ENCODE measurements at regions not wholly inside any gene's neighbourhood (a gene's known extent, or its start where the extent isn't known, plus 50 kb on each side); places are given as distances from the start of the nearest gene placed in this dataset.
"Not testable (repeated sequence)": the region's sequence is repeated elsewhere in the genome, so short reads cannot be mapped to it uniquely, and the experiment has no call there.

DNA sequence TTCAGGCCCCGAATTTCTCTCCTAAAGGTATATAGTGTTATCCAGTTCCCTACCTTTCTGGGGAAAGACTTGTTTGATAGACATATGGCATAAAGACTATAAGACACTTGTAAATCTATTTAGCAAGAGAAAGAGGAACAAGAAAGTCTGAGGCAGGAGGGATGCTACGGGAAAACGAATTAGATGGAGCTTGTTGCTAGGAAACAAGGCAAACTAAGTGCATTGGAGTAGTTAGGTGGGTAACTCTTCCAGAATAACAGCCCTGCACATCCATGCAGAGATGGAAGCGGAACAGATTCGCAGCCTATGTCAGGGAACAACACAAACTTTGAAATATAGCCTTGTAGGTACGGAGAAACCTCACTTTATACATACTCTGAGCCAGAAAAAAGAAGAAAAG lies 810.3 kb upstream of the CRIM1 start:
- DNase-seq: no peak

DNA sequence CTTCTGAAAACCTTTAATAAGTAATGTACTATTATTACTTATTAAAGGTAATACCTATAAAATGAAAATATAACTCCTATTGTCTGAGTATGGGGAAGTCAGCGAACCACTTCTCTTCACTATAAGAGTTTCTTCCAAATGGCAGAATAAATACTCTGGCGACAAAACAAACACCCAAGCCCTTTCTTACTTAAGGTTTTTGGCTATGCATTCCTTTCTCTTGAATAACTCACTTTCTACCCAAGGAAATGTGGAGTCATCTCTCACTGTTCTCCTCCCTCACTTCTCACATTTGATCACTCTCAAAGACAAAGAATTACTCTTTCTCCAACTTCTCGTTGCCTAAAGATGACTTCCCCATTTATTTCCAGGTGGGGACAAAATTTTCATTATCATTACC lies 816.8 kb upstream of the CRIM1 start:
- DNase-seq: no peak

DNA sequence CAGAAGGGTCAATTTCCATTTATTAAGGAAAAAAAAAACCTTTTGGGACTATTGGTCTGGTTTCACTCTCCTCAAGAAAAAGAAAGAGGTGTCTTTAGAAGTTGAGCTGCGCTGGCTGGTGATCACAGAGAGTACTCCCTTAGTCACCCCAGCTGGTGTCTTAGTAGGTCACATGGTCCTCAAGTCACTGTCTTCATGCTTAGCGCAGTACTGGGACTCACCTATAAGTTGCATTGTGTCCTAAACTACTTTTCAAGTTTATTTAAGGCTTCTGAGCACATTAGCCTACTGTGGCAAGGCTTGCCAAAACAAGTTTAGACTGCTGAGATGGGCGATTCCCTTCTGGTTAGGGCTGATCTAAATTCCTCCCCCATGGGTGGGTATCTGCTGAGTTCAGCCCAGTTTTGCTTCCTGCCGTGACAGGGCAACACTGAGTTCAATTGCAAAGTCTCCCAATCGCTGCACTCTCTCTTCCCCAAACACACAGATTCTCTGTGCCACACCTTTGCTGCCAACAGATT lies 824.9 kb upstream of the CRIM1 start:
- DNase-seq: peak; percentile 1

DNA sequence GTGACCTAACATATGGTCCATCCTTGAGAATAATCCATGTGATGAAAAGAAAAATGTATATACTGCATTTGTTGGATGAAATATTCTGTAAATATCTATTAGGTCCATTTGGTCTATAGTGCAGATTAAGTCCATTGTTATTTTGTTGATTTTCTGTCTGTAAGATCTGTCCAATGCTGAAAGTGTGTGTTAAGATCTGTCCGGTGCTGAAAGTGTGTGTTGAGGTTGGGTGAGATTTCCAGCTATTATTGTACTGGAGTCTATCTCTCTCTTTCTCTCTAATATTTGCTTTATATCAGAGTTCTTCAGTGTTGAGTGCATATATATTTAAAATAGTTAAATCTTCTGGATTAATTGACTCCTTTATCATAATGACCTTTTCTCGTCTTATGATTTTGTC lies 828.8 kb upstream of the CRIM1 start:
- DNase-seq: no peak

DNA sequence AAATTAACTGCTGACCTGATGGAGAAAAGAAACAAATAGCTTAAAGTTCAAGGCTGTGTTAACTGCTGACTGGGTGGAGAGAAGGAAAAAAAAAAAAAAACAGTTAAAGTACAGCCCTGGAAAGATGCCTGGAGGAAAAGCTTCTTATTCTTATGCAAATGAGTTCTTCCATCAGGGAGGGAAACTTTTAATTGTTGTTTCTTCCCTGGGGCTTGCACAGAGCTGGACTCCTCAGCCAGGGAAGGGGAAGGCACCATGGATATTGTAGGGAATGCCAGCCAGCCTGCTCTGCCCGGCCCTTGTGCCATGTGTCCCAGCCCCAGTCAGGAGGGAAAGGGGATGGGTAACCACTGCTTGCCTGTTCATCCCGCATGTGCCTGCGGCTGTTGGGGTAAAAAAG lies 833.1 kb upstream of the CRIM1 start:
- DNase-seq: no peak

DNA sequence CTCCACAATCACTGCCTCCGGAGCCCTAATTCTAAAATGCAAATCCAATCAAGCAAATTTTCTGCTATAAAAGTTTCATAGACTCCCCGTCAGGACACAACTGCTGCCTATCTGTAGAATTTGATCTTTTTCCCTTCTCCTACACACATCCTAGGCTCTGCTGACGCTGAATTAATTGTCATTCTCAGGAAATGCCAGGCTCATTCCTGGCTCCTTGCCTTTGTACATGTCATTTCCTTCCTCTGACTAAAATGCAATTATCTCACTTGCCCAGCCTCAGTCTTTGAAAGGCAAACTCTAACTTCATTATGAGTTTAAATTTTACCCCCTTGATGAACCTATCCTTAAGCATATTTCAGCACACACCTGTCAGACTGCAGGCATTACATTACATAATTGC lies 844.9 kb upstream of the CRIM1 start:
- no peak for DNase-seq

DNA sequence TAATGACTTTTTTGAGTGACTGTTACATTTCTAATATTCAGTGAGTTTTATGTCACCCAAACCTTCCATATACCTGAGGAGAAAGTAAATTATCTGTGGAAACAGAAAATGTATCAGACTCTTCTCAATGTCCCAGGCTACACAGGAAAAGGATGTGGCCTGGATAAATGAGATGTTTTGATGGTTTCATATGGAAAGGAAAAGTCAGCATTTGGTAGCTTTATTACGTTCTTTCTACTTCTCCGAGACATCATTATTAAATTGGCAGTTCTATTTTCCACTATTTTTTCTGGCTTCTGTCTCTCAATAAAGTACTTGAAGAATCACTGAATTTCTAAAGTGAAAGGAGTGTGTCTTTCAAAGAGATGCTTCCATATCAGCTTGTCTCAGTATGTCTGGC lies 847.0 kb upstream of the CRIM1 start:
- no peak for DNase-seq

DNA sequence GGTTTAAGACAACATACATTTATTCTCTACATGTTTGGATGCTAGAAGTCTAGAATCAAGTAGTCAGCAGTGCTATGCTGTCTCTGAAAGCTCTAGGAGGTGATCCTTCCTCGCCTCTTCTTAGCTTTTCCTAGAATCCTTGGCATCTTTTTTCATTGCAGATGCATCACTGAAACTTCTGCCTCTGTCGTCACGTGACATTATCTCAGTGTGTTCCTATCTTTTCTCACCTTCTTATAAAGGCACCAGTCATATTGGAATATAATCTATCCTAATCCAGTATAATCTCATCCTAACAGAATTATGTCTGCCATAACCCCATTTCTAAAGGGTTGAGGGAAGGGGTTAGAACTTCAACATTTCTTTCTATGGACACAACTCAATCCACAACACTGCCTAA lies 851.2 kb upstream of the CRIM1 start:
- no peak for DNase-seq

DNA sequence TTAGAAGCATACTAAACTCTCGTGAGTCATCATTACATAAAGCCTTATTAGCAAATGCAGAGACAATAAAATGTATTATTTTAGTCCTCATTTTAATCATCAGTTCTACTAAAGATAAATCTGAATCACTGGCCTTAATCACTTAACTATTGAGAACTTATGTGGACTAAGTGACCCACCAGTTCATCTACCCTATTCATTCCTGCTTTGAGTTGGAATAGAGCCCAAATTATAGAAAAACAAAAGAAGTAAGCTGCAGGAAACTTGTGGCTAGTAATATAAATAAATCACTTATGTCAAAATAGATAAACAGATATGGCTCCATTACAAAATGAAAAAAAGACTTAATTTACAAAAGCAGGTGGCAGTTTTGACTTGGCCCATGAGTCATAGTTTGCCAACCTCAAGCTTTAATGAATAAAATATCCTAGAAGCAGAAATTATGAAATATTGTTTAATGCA lies 851.8 kb upstream of the CRIM1 start:
- no peak for DNase-seq

DNA sequence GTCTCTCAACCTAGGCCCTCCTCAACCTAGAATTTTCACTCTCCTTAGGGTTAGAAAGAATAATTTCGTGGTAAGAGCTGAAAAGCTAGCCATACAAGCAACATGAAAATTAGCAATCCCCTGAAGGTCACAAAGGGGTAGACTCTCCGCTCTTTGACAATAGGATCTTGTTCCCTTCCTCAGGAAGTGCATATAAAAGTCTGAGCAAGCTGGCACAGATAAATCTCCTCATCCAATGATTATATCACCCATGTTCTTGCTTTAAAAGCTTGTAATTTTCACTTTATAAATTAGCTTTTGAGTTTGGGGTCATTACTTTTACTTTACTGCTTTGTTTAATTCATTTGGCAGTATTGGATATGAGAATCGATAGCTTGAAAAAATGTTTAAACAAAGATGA lies 852.3 kb upstream of the CRIM1 start:
- no peak for DNase-seq

DNA sequence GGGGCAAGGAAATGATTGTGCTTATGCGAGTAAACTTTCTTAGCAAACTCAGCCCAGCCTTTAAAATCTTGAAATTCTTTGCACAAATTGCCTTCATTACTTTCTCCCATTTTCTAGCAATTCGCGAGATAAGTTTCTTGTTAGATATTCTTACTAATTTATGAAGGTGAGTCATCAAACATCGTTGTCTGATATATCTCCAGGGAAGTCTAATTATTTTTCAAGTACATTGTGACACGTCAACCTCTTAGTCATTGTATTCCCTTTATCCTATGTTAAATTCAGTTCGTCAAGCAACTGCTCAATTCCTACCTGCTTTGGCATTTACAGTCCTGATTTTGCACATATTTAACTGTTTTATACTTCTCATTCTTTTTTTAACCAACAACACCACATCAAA lies 854.5 kb upstream of the CRIM1 start:
- DNase-seq: no peak

DNA sequence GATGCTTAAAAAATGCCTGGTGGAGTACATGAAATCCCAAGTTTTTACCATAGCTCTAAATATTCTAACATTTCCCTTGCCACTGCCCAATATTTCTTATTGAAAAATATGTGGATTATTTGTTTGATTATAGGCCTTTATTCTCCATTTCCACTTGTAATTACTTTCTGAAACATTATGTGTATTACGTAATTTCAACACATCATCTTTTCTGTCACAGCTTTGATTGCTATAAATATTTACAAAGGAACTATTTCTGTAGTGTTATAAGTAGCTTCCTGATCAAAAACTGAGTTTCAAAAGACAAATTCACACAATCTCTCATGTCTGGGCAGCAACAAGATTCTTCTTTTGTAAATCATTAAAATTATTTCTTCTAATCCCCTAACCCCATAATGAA lies 859.6 kb upstream of the CRIM1 start:
- no peak for DNase-seq

DNA sequence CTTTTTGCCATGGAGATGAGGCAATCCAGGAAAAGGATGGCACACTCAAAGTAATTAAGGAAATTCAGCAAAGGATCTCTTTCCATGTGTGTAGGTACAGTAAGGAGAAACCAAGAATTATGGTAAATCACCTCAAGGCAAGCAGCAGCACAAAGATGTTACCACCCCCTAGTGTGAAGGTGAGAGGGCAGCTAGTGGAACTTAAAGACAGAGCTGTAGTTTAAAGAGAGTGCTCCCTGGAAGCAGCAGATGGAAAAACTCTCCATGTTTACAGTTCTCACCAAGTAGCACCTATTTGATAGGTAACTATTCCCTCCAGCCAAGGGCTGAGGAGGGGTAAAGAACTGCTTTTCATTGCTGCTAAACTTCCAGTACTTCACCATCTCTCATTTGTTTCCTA lies 860.4 kb upstream of the CRIM1 start:
- DNase-seq: no peak

DNA sequence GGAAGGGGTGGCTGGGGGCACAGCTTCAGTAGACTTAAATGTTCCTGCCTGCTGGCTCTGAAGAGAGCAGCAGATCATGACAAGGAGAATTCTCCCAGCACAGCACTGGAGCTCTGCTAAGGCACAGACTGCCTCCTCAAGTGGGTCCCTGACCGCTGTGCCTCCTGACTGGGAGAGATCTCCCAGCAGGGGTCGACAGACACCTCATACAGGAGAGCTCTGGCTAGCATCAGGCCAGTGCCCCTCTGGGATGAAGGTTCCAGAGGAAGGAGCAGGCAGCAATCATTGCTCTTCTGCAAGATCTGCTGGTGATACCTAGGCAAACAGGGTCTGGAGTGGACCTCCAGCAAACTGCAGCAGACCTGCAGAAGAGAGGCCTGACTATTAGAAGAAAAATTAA lies 877.5 kb upstream of the CRIM1 start:
- not testable (repeated sequence) for DNase-seq

DNA sequence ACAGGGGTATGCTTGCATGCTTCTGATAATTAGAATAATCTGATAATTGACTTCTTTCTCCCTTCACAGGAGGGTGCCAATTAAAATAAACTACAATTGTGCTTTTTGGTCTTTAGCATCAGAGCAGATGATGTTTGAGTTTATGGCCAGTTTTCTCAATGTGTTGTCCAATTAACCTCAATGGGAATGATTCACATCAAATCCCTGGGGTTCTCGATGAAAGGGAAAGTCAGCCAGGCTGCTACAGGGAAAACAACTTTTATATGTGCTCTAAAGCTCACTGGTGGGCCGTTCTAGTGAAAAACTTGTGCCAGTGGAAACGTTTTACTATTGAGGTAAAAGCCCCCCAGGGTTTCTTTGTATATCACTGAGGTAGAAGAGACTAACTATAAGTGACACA lies 887.3 kb upstream of the CRIM1 start:
- no peak for DNase-seq

DNA sequence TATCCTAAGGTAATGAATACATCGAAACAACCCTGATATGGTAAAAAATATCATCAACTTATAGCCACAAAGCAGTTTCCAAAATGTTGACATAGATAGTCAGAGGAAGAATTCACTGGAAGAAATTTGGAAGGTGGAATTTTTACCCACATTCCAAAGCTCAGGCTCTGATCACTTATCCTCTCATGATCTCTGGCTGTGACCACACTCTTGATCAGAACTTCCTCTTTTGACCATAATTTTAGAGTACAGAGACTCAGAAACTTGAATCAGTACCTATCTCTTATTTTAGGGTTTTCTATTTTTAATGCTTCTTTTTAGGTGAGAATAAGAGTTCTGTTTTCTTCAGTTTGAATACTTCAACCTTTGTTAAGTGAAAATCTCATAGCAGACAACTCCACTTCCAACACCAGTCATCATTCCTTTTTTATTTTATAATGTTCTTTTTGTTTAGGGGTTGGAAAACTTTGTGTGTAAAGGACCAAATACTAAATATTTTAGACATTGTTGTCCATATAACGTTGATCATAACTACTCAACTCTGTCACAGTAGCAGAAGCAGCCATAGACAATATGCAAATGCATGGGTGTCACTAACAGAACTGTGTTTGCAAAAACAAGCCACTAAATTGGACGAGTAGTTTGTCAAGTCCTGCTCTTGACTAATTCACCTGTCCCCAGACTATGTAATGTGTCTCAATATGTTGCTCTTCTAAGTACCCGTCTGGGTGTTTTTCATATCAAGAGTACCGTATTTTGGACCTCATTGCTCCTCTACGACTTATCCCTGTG lies 891.6 kb upstream of the CRIM1 start:
- no peak for DNase-seq

DNA sequence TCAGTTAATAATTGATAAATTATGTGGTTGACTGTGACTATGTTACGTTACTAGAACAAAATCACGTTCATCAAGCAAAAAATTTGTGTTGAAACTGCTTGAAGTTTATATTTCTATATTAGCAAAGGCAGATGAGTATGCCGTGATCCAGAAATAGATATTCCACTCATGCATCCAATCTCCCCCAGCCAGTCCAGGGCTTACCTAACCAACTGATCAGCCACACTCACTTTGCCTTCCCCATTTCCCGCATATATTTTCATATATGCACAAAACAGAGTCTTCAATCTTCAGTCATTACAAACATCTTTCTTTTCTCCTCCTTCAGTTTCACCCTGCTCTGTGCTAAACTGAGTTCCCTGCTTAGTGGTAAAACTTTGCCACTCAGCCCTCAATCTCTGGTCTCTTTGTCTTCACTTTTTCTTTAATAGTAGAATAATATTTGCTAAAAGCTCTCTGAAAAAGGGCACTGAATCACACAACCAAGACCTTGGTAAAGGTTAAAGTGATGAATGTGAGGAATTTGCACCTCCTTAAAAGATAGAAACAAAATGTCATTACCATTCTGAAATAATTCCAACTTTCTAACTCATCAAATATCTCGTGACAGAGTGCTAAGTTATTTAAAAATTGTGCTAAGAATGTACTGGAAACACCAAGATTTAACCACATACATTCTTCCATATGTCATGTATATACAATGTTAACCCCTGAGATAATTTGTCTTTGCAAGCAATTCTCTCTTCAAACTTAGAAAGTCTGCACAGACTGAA lies 893.2 kb upstream of the CRIM1 start:
- no peak for DNase-seq

DNA sequence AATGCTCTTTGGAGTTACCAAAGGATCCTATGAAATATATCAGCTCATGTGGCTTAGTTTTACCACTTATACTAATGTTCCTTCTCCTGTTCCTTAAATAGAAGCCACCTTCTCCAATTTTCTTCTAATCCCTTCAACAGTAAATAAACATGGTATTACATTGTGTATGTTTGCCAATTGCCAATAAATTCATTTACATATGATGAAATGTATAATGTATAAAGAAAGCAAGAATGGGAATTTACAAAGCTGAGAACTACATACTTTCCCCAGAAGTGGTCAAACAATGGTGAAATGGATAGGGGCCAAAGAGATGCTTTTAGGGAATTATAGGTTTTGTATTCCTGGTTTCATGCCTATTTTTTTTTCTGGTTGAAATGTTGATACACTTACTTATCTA lies 894.2 kb upstream of the CRIM1 start:
- no peak for DNase-seq

DNA sequence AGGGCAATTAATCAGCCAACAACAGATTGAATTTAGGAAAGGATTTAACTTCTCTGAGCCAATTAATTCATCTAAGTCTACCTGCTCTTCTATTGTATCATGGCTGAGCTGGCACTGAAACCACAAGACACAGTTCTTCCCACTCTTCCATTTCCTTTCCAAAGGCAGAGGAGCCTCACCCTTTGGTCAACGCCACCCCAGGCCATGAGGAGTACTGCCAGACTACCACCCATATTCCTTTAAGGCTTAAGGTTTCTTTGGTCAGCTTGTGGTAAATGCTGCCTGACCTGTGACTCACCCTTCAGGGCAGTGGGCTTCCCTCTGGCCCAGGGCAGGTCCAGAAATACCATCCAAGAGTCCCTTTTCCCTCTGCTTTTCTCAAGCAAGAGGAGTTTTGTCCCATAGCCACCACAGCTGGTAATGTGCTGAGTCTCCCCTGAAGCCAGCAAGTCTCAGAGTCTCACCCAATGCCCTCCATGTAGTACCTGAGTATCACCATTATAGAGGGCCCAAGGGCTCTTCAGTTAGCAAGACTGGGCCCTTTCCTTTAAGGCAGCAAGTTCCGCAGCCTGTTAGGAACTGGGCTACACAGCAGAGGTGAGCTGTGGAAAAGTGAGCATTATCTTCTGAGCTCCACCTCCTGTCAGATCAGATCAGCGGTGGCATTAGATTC lies 900.5 kb upstream of the CRIM1 start:
- no peak for DNase-seq

DNA sequence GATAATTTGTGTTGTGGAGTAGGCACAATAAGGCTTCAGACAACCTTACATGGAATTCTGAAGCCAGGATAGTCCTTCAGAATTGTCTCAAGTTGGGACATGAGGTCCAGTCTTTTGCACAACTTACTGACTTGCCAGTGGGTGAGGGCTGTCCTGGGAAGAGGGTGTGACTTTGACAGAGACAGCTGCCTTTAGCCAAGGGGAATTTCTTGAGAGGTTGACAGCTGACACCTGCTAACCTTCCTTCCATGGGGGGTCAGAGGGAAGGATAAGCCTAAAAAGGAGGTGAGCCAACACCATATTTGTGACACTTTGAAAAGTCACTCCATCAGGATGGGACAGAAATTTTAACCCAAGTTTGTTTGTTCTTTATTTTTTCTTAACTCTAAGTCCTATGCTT lies 907.8 kb upstream of the CRIM1 start:
- DNase-seq: peak; percentile 62

DNA sequence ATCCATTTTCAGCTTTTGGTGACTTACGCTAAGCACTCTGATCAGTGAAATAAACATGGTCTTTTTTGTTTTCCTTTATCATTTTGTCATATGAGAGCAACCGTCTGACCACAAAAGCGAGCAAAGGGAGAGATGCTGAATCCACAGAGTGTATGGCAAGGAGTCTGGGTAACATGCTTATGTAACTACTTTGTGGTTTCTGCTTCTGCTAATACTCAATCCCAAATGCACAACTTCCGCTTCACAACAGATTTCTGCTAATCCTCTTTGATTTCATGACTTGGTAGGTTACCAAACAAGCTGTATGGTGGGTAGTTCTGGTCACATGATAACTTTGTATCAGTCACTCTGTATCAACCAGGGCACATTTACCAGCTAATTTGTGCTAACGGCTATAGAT lies 908.4 kb upstream of the CRIM1 start:
- no peak for DNase-seq

DNA sequence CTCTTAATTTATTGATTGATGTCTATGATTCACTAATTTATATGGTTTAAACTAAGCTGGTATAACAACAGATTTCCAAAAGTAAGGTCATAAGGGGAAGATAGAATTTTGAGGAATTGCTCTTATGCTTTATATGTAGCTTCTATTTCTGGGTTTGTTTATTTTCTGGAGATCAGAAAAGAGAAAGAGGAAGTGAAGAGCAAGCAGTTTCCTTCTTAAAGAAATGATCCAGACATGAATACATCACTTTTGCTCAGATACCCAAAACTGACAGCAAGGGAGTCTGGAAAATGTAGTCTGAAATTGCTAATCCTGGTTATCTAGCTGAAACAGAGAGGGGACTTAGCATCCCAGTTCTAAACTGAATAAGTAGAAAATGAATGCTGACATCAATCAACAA lies 912.5 kb upstream of the CRIM1 start:
- DNase-seq: no peak

DNA sequence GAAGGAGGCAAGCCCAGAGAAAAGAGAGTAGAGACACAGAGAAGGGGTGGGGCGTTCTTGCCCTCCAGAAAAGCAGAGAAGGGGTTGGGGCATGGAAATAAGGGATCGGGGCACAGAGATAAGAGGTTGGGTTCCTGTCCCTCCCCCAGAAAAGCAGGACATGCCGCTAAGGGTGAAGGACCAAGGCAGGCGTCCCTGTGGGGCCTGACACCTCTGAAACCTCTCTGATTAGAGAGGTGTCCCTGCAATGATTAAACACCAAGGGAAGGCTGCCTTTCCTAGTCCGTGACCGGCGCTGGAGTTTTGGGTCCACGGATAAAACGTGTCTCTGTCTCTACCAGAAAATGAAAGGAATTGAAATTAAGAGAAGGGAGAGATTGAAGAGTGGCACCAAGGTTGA lies 914.0 kb upstream of the CRIM1 start:
- not testable (repeated sequence) for DNase-seq
